ENCODE measurements at regions not wholly inside any gene's neighbourhood (a gene's known extent, or its start where the extent isn't known, plus 50 kb on each side); places are given as distances from the start of the nearest gene placed in this dataset.

DNA sequence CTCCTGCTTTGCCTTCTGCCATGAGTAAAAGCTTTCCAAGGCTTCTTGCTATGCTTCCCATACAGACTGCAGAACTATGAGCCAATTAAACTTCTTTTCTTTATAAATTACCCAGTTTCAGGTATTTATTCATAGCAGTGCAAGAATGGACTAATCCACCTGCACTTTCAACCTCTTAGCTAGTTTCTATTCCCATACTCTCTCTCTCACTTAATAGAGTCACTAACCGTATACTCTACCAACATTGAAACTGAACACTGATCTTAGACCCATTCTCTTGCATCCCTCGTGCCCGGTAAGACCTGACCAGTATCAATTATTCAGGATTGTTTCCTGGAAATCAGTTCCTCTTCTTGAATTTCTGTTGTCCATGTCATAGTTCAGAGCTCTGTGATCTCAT is 92.7 kb upstream of the TMC3 start:
- no peaks in the 10 kb centered on the region for H3K36me3 ChIP-seq (ENCODE audit: control insufficient read depth in 2 of 3, insufficient read depth in 3 of 3, low read length in 3 of 3)
- H3K9ac ChIP-seq (ENCODE audit: low read length in 3 of 3): no peak overlapping the region
- TF ChIP-seq, protein P1, sequence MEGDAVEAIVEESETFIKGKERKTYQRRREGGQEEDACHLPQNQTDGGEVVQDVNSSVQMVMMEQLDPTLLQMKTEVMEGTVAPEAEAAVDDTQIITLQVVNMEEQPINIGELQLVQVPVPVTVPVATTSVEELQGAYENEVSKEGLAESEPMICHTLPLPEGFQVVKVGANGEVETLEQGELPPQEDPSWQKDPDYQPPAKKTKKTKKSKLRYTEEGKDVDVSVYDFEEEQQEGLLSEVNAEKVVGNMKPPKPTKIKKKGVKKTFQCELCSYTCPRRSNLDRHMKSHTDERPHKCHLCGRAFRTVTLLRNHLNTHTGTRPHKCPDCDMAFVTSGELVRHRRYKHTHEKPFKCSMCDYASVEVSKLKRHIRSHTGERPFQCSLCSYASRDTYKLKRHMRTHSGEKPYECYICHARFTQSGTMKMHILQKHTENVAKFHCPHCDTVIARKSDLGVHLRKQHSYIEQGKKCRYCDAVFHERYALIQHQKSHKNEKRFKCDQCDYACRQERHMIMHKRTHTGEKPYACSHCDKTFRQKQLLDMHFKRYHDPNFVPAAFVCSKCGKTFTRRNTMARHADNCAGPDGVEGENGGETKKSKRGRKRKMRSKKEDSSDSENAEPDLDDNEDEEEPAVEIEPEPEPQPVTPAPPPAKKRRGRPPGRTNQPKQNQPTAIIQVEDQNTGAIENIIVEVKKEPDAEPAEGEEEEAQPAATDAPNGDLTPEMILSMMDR (IDR thresholded peaks at IDR 0.05; ENCODE audit: borderline replicate concordance, extremely low read depth, insufficient read depth): no peak
- H3K27ac ChIP-seq (ENCODE audit: low read depth in 2 of 2, low read length in 2 of 2): no peak overlapping the region
- no peak for DNase-seq
- H3K27me3 ChIP-seq (ENCODE audit: control insufficient read depth, insufficient read depth, low read length): no peaks in the 10 kb centered on the region
- H3K9me3 ChIP-seq (ENCODE audit: control insufficient read depth in 2 of 3, insufficient read depth in 1 of 3, low read length in 3 of 3): peaks cover 0 to 5% (median 5%) of the 10 kb centered on the region in 3 donors
- H3K4me3 ChIP-seq (ENCODE audit: low read length in 3 of 3): no peak overlapping the region
- FAIRE-seq: no peak
- intact Hi-C loops (cut with DNase I): no loop called here
- H3K4me1 ChIP-seq (ENCODE audit: control insufficient read depth in 2 of 3, insufficient read depth in 2 of 3, low read depth in 1 of 3, low read length in 3 of 3): no peaks in the 10 kb centered on the region

DNA sequence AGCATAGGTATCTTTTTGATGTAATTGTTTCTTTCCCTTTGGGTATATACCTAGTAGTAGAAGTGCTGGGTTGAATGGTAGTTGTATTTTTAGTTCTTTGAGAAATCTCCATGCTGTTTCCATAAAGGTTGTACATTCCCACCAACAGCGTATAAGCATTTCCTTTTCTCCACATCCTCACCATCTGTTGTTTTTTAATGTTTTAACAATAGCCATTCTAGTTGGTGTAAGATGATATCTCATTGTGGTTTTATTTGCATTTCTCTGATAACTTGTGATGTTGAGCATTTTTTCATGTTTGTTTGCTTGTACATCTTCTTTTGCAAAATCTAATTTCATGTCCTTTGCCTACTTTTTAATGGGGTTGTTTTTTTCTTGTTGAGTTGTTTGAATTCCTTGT is 80.0 kb upstream of the TMC3 start:
- H3K27me3 ChIP-seq (ENCODE audit: control insufficient read depth, insufficient read depth, low read length): no peaks in the 10 kb centered on the region
- intact Hi-C loops (cut with DNase I): no loop called here
- no peak overlapping the region for H3K9ac ChIP-seq (ENCODE audit: low read length in 3 of 3)
- FAIRE-seq (peak; percentile 25), DNase-seq (no peak)
- no peak overlapping the region for H3K4me3 ChIP-seq (ENCODE audit: low read length in 3 of 3)
- H3K4me1 ChIP-seq (ENCODE audit: control insufficient read depth in 2 of 3, insufficient read depth in 2 of 3, low read depth in 1 of 3, low read length in 3 of 3): no peaks in the 10 kb centered on the region
- H3K36me3 ChIP-seq (ENCODE audit: control insufficient read depth in 2 of 3, insufficient read depth in 3 of 3, low read length in 3 of 3): no peaks in the 10 kb centered on the region
- peaks cover 0 to 11% (median 0%) of the 10 kb centered on the region in 3 donors for H3K9me3 ChIP-seq (ENCODE audit: control insufficient read depth in 2 of 3, insufficient read depth in 1 of 3, low read length in 3 of 3)
- TF ChIP-seq, protein P1 (IDR thresholded peaks at IDR 0.05; ENCODE audit: borderline replicate concordance, extremely low read depth, insufficient read depth): no peak
- no peak overlapping the region for H3K27ac ChIP-seq (ENCODE audit: low read depth in 2 of 2, low read length in 2 of 2)

DNA sequence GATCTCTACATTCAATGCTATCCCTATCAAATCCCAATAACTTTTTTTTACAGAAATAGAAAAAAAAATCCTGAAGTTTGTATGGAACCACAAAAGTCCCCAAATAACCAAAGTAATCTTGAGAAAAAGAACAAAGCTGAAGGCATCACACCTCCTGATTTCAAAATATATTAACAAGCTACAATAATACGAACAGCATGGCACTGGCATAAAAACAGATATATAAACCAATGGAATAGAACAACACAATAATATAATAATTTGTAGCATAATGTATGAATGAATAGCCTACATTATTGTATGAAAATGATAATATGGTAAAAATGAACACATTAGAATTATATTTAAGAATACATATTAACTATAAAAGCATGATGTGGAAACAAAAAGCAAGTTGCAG is 76.7 kb upstream of the TMC3 start:
- DNase-seq (no peak), FAIRE-seq (no peak)
- Histone ChIP-seq H3K27me3 (ENCODE audit: control insufficient read depth, insufficient read depth, low read length) (no peaks in the 10 kb centered on the region), H3K9me3 (ENCODE audit: control insufficient read depth in 2 of 3, insufficient read depth in 1 of 3, low read length in 3 of 3) (peaks cover 0 to 4% (median 0%) of the 10 kb centered on the region in 3 donors), H3K4me3 (ENCODE audit: low read length in 3 of 3) (no peak overlapping the region), H3K36me3 (ENCODE audit: control insufficient read depth in 2 of 3, insufficient read depth in 3 of 3, low read length in 3 of 3) (no peaks in the 10 kb centered on the region), H3K9ac (ENCODE audit: low read length in 3 of 3) (no peak overlapping the region), H3K4me1 (ENCODE audit: control insufficient read depth in 2 of 3, insufficient read depth in 2 of 3, low read depth in 1 of 3, low read length in 3 of 3) (no peaks in the 10 kb centered on the region), H3K27ac (ENCODE audit: low read depth in 2 of 2, low read length in 2 of 2) (no peak overlapping the region)
- TF ChIP-seq, protein P1 (IDR thresholded peaks at IDR 0.05; ENCODE audit: borderline replicate concordance, extremely low read depth, insufficient read depth): no peak
- intact Hi-C loops (cut with DNase I): no loop called here

DNA sequence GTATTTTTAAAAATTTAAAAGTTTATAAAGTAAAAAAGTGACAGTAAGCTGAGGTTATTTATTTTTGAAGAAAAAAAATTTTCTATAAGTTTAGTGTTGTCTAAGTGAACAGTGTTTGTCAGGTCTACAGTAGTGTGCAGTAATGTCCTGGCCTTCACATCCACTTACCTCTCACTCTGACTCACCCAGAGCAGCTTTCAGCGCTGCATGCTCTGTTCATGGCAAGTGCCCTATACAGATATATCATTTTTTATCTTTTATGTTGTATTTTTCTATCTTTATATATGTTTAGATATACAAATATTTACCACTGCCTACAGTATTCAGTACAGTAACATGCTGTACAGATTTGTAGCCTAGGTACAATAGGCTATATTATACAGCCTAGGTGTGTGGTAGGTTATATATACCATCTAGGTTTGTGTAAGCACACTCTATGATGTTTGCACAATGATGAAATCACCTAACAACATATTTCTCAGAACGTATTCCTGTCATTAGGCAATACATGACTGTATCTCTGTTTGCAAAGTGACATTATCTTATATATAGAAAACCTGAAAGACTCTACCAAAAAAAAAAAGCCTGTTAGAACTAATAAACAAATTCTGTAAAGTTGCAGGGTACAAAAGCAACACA is 75.9 kb upstream of the TMC3 start:
- FAIRE-seq (no peak), DNase-seq (no peak)
- Histone ChIP-seq H3K9ac (ENCODE audit: low read length in 3 of 3) (no peak overlapping the region), H3K36me3 (ENCODE audit: control insufficient read depth in 2 of 3, insufficient read depth in 3 of 3, low read length in 3 of 3) (no peaks in the 10 kb centered on the region), H3K27me3 (ENCODE audit: control insufficient read depth, insufficient read depth, low read length) (no peaks in the 10 kb centered on the region), H3K9me3 (ENCODE audit: control insufficient read depth in 2 of 3, insufficient read depth in 1 of 3, low read length in 3 of 3) (peaks cover 0 to 4% (median 0%) of the 10 kb centered on the region in 3 donors), H3K4me3 (ENCODE audit: low read length in 3 of 3) (no peak overlapping the region), H3K4me1 (ENCODE audit: control insufficient read depth in 2 of 3, insufficient read depth in 2 of 3, low read depth in 1 of 3, low read length in 3 of 3) (no peaks in the 10 kb centered on the region), H3K27ac (ENCODE audit: low read depth in 2 of 2, low read length in 2 of 2) (no peak overlapping the region)
- intact Hi-C loops (cut with DNase I): no loop called here
- TF ChIP-seq, protein P1 (IDR thresholded peaks at IDR 0.05; ENCODE audit: borderline replicate concordance, extremely low read depth, insufficient read depth): no peak

Measured in kidney (tissue), 13 donors.